Transverse colon (tissue), 4 donors: ENCODE measurements at regions not wholly inside any gene's neighbourhood (a gene's known extent, or its start where the extent isn't known, plus 50 kb on each side); places are given as distances from the start of the nearest gene placed in this dataset.
"Not testable (repeated sequence)": the region's sequence is repeated elsewhere in the genome, so short reads cannot be mapped to it uniquely, and the experiment has no call there.

Source experiments
- DNase-seq: peaks from one replicate; pipeline ENCODE4 v3.0.0-alpha.2; 2019
- H3K27ac ChIP-seq, 4 donors: fragments of 200-600 bp; sonication (generic); 2 replicates each; pipeline ENCODE4 v1.5.1; 2016 to 2018; ENCODE audit warnings: inconsistent platforms in 4 of 4
- H3K27me3 ChIP-seq: fragments of 200-600 bp; sonication (generic); 2 replicates; pipeline ENCODE4 v1.5.1; 2017; ENCODE audit warnings: inconsistent platforms
- H3K36me3 ChIP-seq, 4 donors: fragments of 200-600 bp; sonication (generic); 2 replicates each; pipeline ENCODE4 v1.5.1; 2017 to 2019; ENCODE audit warnings: inconsistent platforms in 4 of 4
- H3K4me1 ChIP-seq, 4 donors: fragments of 200-600 bp; sonication (generic); 2 replicates each; pipeline ENCODE4 v1.5.1; 2017 to 2020; ENCODE audit warnings: inconsistent platforms in 4 of 4
- H3K4me3 ChIP-seq, 4 donors: fragments of 200-600 bp; sonication (generic); 1 replicate in 1 of 4; 2 replicates in 3 of 4; pipeline versions ENCODE4 v1.5.1 to v1.6.1; 2017 to 2019; ENCODE audit warnings: inconsistent platforms in 4 of 4
- H3K9me3 ChIP-seq, 2 donors: fragments of 200-600 bp; sonication (generic); 2 replicates each; pipeline ENCODE4 v1.5.1; 2017 to 2019; ENCODE audit warnings: inconsistent platforms in 2 of 2
- POLR2AphosphoS5 ChIP-seq, 3 donors: sonication (generic); formaldehyde crosslinking; IDR thresholded peaks; one replicate each; pipeline ENCODE4 v1.6.1; 2016; ENCODE audit warnings: antibody characterized with exemption in 3 of 3
- WGBS, 2 donors: methylation state at CpG; one replicate each; pipeline ENCODE4 v1.1.5; 2018; ENCODE audit warnings: low coverage in 1 of 2; 5-methylcytosine and 5-hydroxymethylcytosine counted together
- in situ Hi-C, 4 donors: fragments of 200-750 bp; cut with MboI; loops; one replicate each; pipeline versions ENCODE4 v1.15.0 to v1.15.1; 2017; ENCODE audit warnings: low sequenced_read_pairs in 3 of 4, low pct_ligation_motif_present in 1 of 4, low pct_unique_long_range_greater_than_20kb in 1 of 4
- intact Hi-C: fragments of 100-400 bp; cut with DNase I; formaldehyde crosslinking; loops from one replicate; pipeline ENCODE4 v1.15.1; 2023; ENCODE audit warnings: low total_unique reads

GRCh38 chr16:88161623-88162275, 210.5 kb downstream of the BANP start:
- in situ Hi-C loops, DNase-seq, H3K27me3 ChIP-seq, H3K4me3 ChIP-seq, H3K36me3 ChIP-seq, H3K4me1 ChIP-seq, H3K9me3 ChIP-seq, H3K27ac ChIP-seq, intact Hi-C loops: not testable (repeated sequence)
- TF ChIP-seq POLR2AphosphoS5 (IDR thresholded peaks at IDR 0.05): peak in 1 of 3 donors; percentile 8
- 68 to 80% methylated on average over 10 of the region's 10 CpGs for whole genome bisulfite sequencing, 2 donors

GRCh38 chr16:88162778-88163177, 211.5 kb downstream of the BANP start:
- in situ Hi-C loops, DNase-seq, H3K9me3 ChIP-seq, intact Hi-C loops, H3K4me1 ChIP-seq, H3K27ac ChIP-seq, H3K4me3 ChIP-seq, H3K27me3 ChIP-seq, H3K36me3 ChIP-seq: not testable (repeated sequence)
- 80 to 86% methylated on average over 1 of the region's 2 CpGs for WGBS, 2 donors

- DNase-seq, H3K9me3 ChIP-seq, H3K36me3 ChIP-seq, H3K27ac ChIP-seq, H3K27me3 ChIP-seq, H3K4me3 ChIP-seq, intact Hi-C loops, in situ Hi-C loops, H3K4me1 ChIP-seq: not testable (repeated sequence)
- WGBS, 2 donors: 76 to 83% methylated on average over 3 to 12 of the region's 12 CpGs
Observed at GRCh38 chr16:88164196-88165039, 213.2 kb downstream of the BANP start.

GRCh38 chr16:88165040-88165544, 213.9 kb downstream of the BANP start:
- DNase-seq, H3K27ac ChIP-seq, in situ Hi-C loops, H3K9me3 ChIP-seq, intact Hi-C loops, H3K4me3 ChIP-seq, H3K27me3 ChIP-seq, H3K4me1 ChIP-seq, H3K36me3 ChIP-seq: not testable (repeated sequence)
- 60 to 76% methylated on average over 1 to 8 of the region's 9 CpGs for WGBS, 2 donors

GRCh38 chr16:88165683-88166082, 214.4 kb downstream of the BANP start:
- DNase-seq, H3K4me1 ChIP-seq, H3K9me3 ChIP-seq, intact Hi-C loops, H3K36me3 ChIP-seq, in situ Hi-C loops, H3K4me3 ChIP-seq, H3K27me3 ChIP-seq: not testable (repeated sequence)
- WGBS, 2 donors: 82 to 87% methylated on average over 3 to 15 of the region's 15 CpGs
- peak overlapping the region in 1 of 4 donors; percentile 16 for H3K27ac ChIP-seq

GRCh38 chr16:88166209-88166773, 215.1 kb downstream of the BANP start:
- DNase-seq, H3K36me3 ChIP-seq, H3K27ac ChIP-seq, H3K4me1 ChIP-seq, intact Hi-C loops, H3K4me3 ChIP-seq, H3K9me3 ChIP-seq, in situ Hi-C loops, H3K27me3 ChIP-seq: not testable (repeated sequence)
- WGBS, 2 donors: 78% methylated on average over 16 of the region's 16 CpGs; no CpG with 5 or more reads in 1 of the 2 donors

- in situ Hi-C loops, H3K4me3 ChIP-seq, H3K27ac ChIP-seq, intact Hi-C loops, DNase-seq, H3K36me3 ChIP-seq, H3K4me1 ChIP-seq, H3K9me3 ChIP-seq, H3K27me3 ChIP-seq: not testable (repeated sequence)
- WGBS, 2 donors: 17 to 37% methylated on average over 8 to 22 of the region's 22 CpGs
Observed at GRCh38 chr16:88167798-88168556, 214.8 kb upstream of the ZNF469 start.

- H3K4me3 ChIP-seq, DNase-seq, H3K27ac ChIP-seq, H3K9me3 ChIP-seq, in situ Hi-C loops, intact Hi-C loops, H3K4me1 ChIP-seq, H3K27me3 ChIP-seq, H3K36me3 ChIP-seq: not testable (repeated sequence)
- WGBS, 2 donors: 44% methylated on average over 6 of the region's 6 CpGs; no CpG with 5 or more reads in 1 of the 2 donors
Observed at GRCh38 chr16:88168557-88168949, 214.2 kb upstream of the ZNF469 start.

GRCh38 chr16:88169136-88169830, 213.5 kb upstream of the ZNF469 start:
- H3K27me3 ChIP-seq, in situ Hi-C loops, H3K4me1 ChIP-seq, H3K4me3 ChIP-seq, DNase-seq, H3K36me3 ChIP-seq, intact Hi-C loops, H3K9me3 ChIP-seq, H3K27ac ChIP-seq: not testable (repeated sequence)
- 87% methylated on average over 26 of the region's 26 CpGs; no CpG with 5 or more reads in 1 of the 2 donors for WGBS, 2 donors
